ENCODE measurements at regions not wholly inside any gene's neighbourhood (a gene's known extent, or its start where the extent isn't known, plus 50 kb on each side); places are given as distances from the start of the nearest gene placed in this dataset.

- peak in 1 of 2 donors; percentile 58 for DNase-seq (ENCODE audit: low read depth in 2 of 2)
- no peak overlapping the region for H3K27ac ChIP-seq (ENCODE audit: insufficient read depth, low read length)
- no peaks in the 10 kb centered on the region for H3K36me3 ChIP-seq (ENCODE audit: control insufficient read depth, insufficient read depth, low read length)
- TF ChIP-seq CTCF (conservative IDR thresholded peaks at IDR 0.05 in 1 of 2, IDR thresholded peaks at IDR 0.05 in 1 of 2; ENCODE audit: low read depth in 1 of 2, low read length in 2 of 2) (no peak), EZH2 (IDR thresholded peaks at IDR 0.05; ENCODE audit: low read length, missing control alignments) (no peak)
- no peaks in the 10 kb centered on the region for H4K20me1 ChIP-seq (ENCODE audit: control insufficient read depth, extremely low read depth, insufficient read depth, low read length)
- no peak overlapping the region for H3K9ac ChIP-seq (ENCODE audit: insufficient read depth, low read length)
- no peak overlapping the region for H2AFZ ChIP-seq (ENCODE audit: low read length)
- H3K9me3 ChIP-seq (ENCODE audit: control insufficient read depth, insufficient read depth, low read depth, low read length) = no peaks in the 10 kb centered on the region
- H3K27me3 ChIP-seq (ENCODE audit: control insufficient read depth, insufficient read depth, low read length) = no peaks in the 10 kb centered on the region
- no peak overlapping the region for H3K4me2 ChIP-seq (ENCODE audit: extremely low read depth, insufficient read depth, low read length)
- H3K4me1 ChIP-seq (ENCODE audit: control insufficient read depth, extremely low read depth, insufficient read depth, low read length) = no peaks in the 10 kb centered on the region
- H3K79me2 ChIP-seq (ENCODE audit: control insufficient read depth, insufficient read depth, low read length) = no peaks in the 10 kb centered on the region
- no peak overlapping the region for H3K4me3 ChIP-seq (replicated peaks in 1 of 4; ENCODE audit: control extremely low read depth in 1 of 4, insufficient read depth in 1 of 4, low read depth in 3 of 4, low read length in 4 of 4)
Measured at GRCh38 chr1:219480011-219480410, 132.9 kb downstream of the ZC3H11B start.

GRCh38 chr1:219478811-219479210 is 134.1 kb downstream of the ZC3H11B start:
- Histone ChIP-seq H3K27ac (ENCODE audit: insufficient read depth, low read length) (no peak overlapping the region), H4K20me1 (ENCODE audit: control insufficient read depth, extremely low read depth, insufficient read depth, low read length) (no peaks in the 10 kb centered on the region), H3K4me1 (ENCODE audit: control insufficient read depth, extremely low read depth, insufficient read depth, low read length) (no peaks in the 10 kb centered on the region), H3K79me2 (ENCODE audit: control insufficient read depth, insufficient read depth, low read length) (no peaks in the 10 kb centered on the region), H3K9me3 (ENCODE audit: control insufficient read depth, insufficient read depth, low read depth, low read length) (no peaks in the 10 kb centered on the region), H2AFZ (ENCODE audit: low read length) (no peak overlapping the region), H3K4me2 (ENCODE audit: extremely low read depth, insufficient read depth, low read length) (no peak overlapping the region), H3K27me3 (ENCODE audit: control insufficient read depth, insufficient read depth, low read length) (no peaks in the 10 kb centered on the region), H3K9ac (ENCODE audit: insufficient read depth, low read length) (no peak overlapping the region), H3K36me3 (ENCODE audit: control insufficient read depth, insufficient read depth, low read length) (no peaks in the 10 kb centered on the region), H3K4me3 (replicated peaks in 1 of 4; ENCODE audit: control extremely low read depth in 1 of 4, insufficient read depth in 1 of 4, low read depth in 3 of 4, low read length in 4 of 4) (no peak overlapping the region)
- TF ChIP-seq EZH2 (IDR thresholded peaks at IDR 0.05; ENCODE audit: low read length, missing control alignments) (no peak), CTCF (conservative IDR thresholded peaks at IDR 0.05 in 1 of 2, IDR thresholded peaks at IDR 0.05 in 1 of 2; ENCODE audit: low read depth in 1 of 2, low read length in 2 of 2) (no peak)
- DNase-seq (ENCODE audit: low read depth in 2 of 2) = no peak

DNA sequence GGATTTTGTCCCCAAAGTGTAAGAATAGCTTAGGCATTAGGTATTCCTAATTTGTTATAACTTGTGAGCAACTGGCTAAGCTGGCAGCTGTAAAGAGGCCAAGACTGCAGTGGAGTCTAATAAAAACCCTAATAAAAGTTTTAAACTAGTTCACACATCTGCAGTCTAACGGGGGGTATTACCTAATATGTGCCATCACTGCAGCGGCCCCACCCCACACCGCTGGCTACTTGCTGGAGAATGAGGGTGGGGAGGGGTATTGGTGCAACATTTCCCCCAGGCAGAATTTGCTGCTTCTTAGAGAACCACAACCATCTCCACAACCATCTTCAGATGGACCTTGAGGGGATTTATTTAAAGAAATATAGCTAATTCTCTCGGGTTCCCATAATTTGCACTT is 135.0 kb downstream of the ZC3H11B start:
- DNase-seq (ENCODE audit: low read depth in 2 of 2) = no peak
- H3K9me3 ChIP-seq (ENCODE audit: control insufficient read depth, insufficient read depth, low read depth, low read length) = no peaks in the 10 kb centered on the region
- H3K4me3 ChIP-seq (replicated peaks in 1 of 4; ENCODE audit: control extremely low read depth in 1 of 4, insufficient read depth in 1 of 4, low read depth in 3 of 4, low read length in 4 of 4) = no peak overlapping the region
- no peaks in the 10 kb centered on the region for H4K20me1 ChIP-seq (ENCODE audit: control insufficient read depth, extremely low read depth, insufficient read depth, low read length)
- H3K79me2 ChIP-seq (ENCODE audit: control insufficient read depth, insufficient read depth, low read length) = no peaks in the 10 kb centered on the region
- H3K36me3 ChIP-seq (ENCODE audit: control insufficient read depth, insufficient read depth, low read length) = no peaks in the 10 kb centered on the region
- no peaks in the 10 kb centered on the region for H3K4me1 ChIP-seq (ENCODE audit: control insufficient read depth, extremely low read depth, insufficient read depth, low read length)
- H3K27me3 ChIP-seq (ENCODE audit: control insufficient read depth, insufficient read depth, low read length) = no peaks in the 10 kb centered on the region
- no peak overlapping the region for H2AFZ ChIP-seq (ENCODE audit: low read length)
- H3K4me2 ChIP-seq (ENCODE audit: extremely low read depth, insufficient read depth, low read length) = no peak overlapping the region
- no peak for TF ChIP-seq EZH2 (IDR thresholded peaks at IDR 0.05; ENCODE audit: low read length, missing control alignments)
- TF ChIP-seq CTCF (conservative IDR thresholded peaks at IDR 0.05 in 1 of 2, IDR thresholded peaks at IDR 0.05 in 1 of 2; ENCODE audit: low read depth in 1 of 2, low read length in 2 of 2) = no peak
- H3K9ac ChIP-seq (ENCODE audit: insufficient read depth, low read length) = no peak overlapping the region
- no peak overlapping the region for H3K27ac ChIP-seq (ENCODE audit: insufficient read depth, low read length)
